Vagina (tissue), 2 donors: ENCODE measurements at regions not wholly inside any gene's neighbourhood (a gene's known extent, or its start where the extent isn't known, plus 50 kb on each side); places are given as distances from the start of the nearest gene placed in this dataset.
"Not testable (repeated sequence)": the region's sequence is repeated elsewhere in the genome, so short reads cannot be mapped to it uniquely, and the experiment has no call there.

Experiments
- CTCF ChIP-seq, 3 experiments: fragments of 450-650 bp in 2 of 3; fragments of 200-600 bp in 1 of 3; sonication (generic) in 1 of 3; IDR thresholded peaks; one replicate each; pipeline ENCODE4 v1.5.1; 2017 to 2019; ENCODE audit warnings: antibody characterized with exemption in 3 of 3, mild to moderate bottlenecking in 2 of 3, moderate library complexity in 2 of 3
- POLR2A ChIP-seq, 2 donors: fragments of 450-650 bp; IDR thresholded peaks; one replicate each; pipeline ENCODE4 v1.6.1; 2017; ENCODE audit warnings: antibody characterized with exemption in 2 of 2, mild to moderate bottlenecking in 2 of 2, moderate library complexity in 2 of 2
- POLR2AphosphoS5 ChIP-seq, 2 donors: sonication (generic); formaldehyde crosslinking; IDR thresholded peaks; one replicate each; pipeline ENCODE4 v1.9.0; 2017; ENCODE audit warnings: antibody characterized with exemption in 2 of 2, mild to moderate bottlenecking in 2 of 2, low read depth in 1 of 2; ENCODE audit not compliant: insufficient read depth in 1 of 2

DNA sequence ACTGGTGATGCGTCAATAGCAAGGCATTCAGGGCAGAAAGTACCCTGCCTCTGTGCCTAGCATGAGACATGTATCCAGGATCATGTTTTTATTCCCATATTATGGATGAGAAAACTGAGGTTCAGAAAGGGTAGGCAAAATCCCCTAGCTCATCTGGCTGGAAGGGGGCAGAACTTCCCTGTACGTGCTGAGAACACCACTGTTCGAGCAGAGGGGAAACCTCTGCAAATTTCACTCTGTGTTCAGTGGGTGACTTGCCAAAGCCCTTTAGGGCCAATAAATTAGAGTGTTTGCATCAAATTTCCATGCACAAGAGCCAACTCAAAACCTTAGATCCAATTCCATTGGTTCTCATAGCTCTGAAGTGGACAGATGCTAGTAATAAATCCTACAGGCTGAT lies 82.6 kb upstream of the PRSS12 start:
- TF ChIP-seq CTCF (IDR thresholded peaks at IDR 0.05); POLR2AphosphoS5 (IDR thresholded peaks at IDR 0.05; ENCODE audit: insufficient read depth in 1 of 2, low read depth in 1 of 2); POLR2A (IDR thresholded peaks at IDR 0.05): not testable (repeated sequence)
